ENCODE measurements at regions not wholly inside any gene's neighbourhood (a gene's known extent, or its start where the extent isn't known, plus 50 kb on each side); places are given as distances from the start of the nearest gene placed in this dataset.
"Not testable (repeated sequence)": the region's sequence is repeated elsewhere in the genome, so short reads cannot be mapped to it uniquely, and the experiment has no call there.

DNA sequence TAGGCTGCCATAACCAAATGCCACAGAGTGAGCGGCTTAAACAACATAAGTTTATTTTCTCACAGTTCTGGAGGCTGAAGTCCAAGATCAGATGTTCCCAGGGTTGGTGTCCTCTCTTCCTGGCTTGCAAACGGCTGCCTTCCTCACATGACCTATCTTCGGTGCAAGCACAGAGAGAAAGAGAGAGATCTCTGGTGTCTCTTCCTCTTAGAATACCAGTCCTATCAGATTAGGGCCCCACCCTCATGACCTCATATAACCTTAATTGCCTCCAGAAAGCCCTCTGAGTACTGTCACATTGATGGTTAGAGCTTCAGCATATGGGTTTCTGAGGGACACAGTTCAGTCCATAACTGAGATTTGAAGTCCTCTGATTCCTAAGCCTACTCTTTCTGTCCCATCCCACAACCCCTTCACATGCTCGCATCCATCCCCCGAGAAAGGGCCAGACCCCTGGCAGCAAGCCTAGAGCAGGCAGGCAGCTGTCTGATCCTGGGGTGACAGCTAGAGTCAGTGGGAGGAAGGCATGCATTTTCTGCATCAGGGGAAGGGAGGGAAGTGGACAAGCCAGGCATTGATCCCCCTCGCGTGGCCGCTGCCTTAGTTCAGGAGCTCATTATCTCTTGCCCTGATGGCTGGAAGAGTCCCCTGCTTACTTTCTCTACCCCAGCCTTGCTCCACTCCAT, 114.1 kb downstream of the FAR1 start:
- DNase-seq (peak in 1 of 6 donors; percentile 27), FAIRE-seq (no peak), ATAC-seq (no peak)
- H3K27ac ChIP-seq, result no peak overlapping the region
- 57 to 61% methylated on average over 8 of the region's 8 CpGs for WGBS, 2 donors
- no peaks in the 10 kb centered on the region for H3K9me3 ChIP-seq
- H3K27me3 ChIP-seq, result no peaks in the 10 kb centered on the region
- TF ChIP-seq CTCF (IDR thresholded peaks at IDR 0.05), result no peak
- no peaks in the 10 kb centered on the region for H3K36me3 ChIP-seq
- H3K4me1 ChIP-seq, result no peaks in the 10 kb centered on the region
- intact Hi-C loops (cut with DNase I), result no loop called here
- no peak overlapping the region for H3K4me3 ChIP-seq

DNA sequence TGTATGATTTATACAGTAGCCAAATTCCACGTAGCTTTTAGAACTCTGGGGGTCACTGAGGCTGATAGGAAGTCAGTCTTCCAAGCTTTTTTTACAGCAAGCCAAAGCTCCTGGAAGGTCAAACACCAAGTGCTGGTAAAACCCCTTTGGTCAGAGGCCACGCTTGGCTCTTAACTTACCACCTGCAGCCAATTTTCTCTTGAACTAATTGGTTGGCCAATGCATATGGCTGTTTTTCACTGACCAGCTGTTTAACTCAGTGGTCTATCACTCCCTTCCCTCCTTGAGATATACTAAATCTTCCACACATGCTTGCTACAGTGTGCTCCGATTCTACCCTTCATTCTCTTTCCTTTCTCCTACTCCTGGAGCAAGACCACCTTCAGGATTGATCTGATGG, 116.0 kb downstream of the FAR1 start:
- Histone ChIP-seq H3K4me3 (no peak overlapping the region), H3K27me3 (no peaks in the 10 kb centered on the region), H3K9me3 (no peaks in the 10 kb centered on the region), H3K4me1 (no peaks in the 10 kb centered on the region), H3K36me3 (no peaks in the 10 kb centered on the region), H3K27ac (no peak overlapping the region)
- ATAC-seq, result no peak
- no peak for FAIRE-seq
- intact Hi-C loops (cut with DNase I), result no loop called here
- WGBS, 2 donors, result 82 to 86% methylated on average over 3 of the region's 3 CpGs
- TF ChIP-seq CTCF (IDR thresholded peaks at IDR 0.05), result no peak
- DNase-seq, result no peak

DNA sequence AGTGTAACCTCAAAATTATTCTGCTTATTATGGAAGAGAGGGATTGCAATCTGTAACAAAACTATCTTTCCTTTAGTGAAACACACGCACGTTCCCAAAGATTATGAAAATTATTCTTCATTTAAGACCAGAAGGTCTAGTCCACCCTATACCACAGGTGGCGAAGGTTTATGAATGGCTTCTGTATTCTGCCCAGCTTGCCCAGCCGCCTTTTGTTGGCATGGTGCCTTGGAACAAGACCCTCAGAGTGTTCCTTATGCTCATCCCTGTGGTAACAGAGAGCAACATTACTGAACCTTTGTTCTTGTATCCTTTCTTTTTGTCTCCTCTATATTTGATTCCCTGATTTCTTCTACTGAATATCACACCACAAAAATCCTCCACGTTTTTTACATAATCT, 116.4 kb downstream of the FAR1 start:
- intact Hi-C loops (cut with DNase I), result no loop called here
- ATAC-seq (no peak), FAIRE-seq (no peak), DNase-seq (no peak)
- Histone ChIP-seq H3K27me3 (no peaks in the 10 kb centered on the region), H3K9me3 (no peaks in the 10 kb centered on the region), H3K4me1 (no peaks in the 10 kb centered on the region), H3K27ac (no peak overlapping the region), H3K4me3 (no peak overlapping the region), H3K36me3 (no peaks in the 10 kb centered on the region)
- WGBS, 2 donors, result 79 to 88% methylated on average over 5 of the region's 5 CpGs
- no peak for TF ChIP-seq CTCF (IDR thresholded peaks at IDR 0.05)

DNA sequence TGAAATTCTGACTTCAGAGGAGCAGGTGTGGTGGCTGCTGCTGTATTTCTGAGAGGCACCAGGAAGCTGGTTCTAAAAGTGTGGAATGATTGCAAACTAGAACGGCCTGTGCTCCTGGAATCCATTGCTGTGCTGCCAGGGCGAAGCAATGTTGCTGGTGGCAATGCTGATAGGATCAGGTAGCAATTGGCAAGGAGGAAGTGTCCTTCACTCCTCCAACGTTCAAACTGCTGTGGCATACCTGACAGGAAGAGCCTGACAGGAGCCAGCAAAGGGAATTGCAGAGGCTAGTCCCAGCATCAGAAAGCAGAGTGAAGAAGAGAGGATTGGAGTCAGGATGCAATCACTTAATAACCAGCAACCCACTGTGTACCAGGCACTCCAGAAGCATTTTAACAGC, 118.2 kb downstream of the FAR1 start:
- FAIRE-seq, result no peak
- Histone ChIP-seq H3K36me3 (no peaks in the 10 kb centered on the region), H3K4me3 (no peak overlapping the region), H3K27me3 (no peaks in the 10 kb centered on the region), H3K27ac (no peak overlapping the region), H3K4me1 (no peaks in the 10 kb centered on the region), H3K9me3 (no peaks in the 10 kb centered on the region)
- DNase-seq, result no peak
- intact Hi-C loops (cut with DNase I), result no loop called here
- TF ChIP-seq CTCF (IDR thresholded peaks at IDR 0.05), result no peak
- WGBS, 2 donors, result 27 to 28% methylated on average over 3 of the region's 3 CpGs
- no peak for ATAC-seq

DNA sequence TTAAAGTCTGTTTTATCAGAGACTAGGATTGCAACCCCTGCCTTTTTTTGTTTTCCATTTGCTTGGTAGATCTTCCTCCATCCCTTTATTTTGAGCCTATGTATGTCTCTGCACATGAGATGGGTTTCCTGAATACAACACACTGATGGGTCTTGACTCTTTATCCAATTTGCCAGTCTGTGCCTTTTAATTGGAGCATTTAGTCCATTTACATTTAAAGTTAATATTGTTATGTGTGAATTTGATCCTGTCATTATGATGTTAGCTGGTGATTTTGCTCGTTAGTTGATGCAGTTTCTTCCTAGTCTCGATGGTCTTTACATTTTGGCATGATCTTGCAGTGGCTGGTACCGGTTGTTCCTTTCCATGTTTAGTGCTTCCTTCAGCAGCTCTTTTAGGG, 129.1 kb downstream of the FAR1 start:
- ATAC-seq; H3K4me1 ChIP-seq; H3K27ac ChIP-seq; DNase-seq; intact Hi-C loops (cut with DNase I); H3K27me3 ChIP-seq; FAIRE-seq; H3K4me3 ChIP-seq; H3K9me3 ChIP-seq; H3K36me3 ChIP-seq: not testable (repeated sequence)
- 73 to 78% methylated on average over 3 of the region's 3 CpGs for WGBS, 2 donors

Measured in pancreas (tissue), 10 donors.